AG09309 (cell line): ENCODE measurements at regions not wholly inside any gene's neighbourhood (a gene's known extent, or its start where the extent isn't known, plus 50 kb on each side); places are given as distances from the start of the nearest gene placed in this dataset.

Source experiments
- DNase-seq: peaks from one replicate; pipeline ENCODE4 v3.0.0-alpha.2; 2010; ENCODE audit warnings: low read depth
- H3K4me3 ChIP-seq: 2 replicates; pipeline ENCODE4 v1.5.1; 2011; ENCODE audit warnings: mild to moderate bottlenecking, low read depth, low read length, moderate library complexity; ENCODE audit not compliant: control insufficient read depth
- TF ChIP-seq, protein P1 (sequence below): IDR thresholded peaks from 2 replicates; pipeline ENCODE4 v1.5.1; 2011; ENCODE audit warnings: mild to moderate bottlenecking, low read depth, low read length, inconsistent platforms; ENCODE audit not compliant: insufficient read depth, control insufficient read depth; ENCODE audit errors: missing control alignments

DNA sequence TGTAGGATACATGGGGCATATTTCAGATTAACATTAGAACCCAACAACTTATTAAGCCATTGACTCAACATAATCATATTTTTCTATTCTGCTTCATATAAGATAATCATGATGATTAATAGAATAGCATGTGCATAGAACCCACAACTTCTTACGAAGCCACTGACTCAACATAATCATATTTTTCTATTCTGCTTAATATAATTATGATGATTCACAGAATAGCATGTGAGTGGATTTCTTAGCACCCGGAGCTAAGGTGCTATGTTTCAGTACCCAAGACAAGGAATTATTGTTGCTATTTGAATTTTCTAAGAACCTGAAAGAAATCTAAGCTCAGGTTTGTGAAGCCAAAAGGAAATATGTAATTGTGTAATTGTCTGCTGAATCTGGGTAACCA, 96.8 kb downstream of the TENT5A start:
- H3K4me3 ChIP-seq, result no peak overlapping the region
- TF ChIP-seq, protein P1, sequence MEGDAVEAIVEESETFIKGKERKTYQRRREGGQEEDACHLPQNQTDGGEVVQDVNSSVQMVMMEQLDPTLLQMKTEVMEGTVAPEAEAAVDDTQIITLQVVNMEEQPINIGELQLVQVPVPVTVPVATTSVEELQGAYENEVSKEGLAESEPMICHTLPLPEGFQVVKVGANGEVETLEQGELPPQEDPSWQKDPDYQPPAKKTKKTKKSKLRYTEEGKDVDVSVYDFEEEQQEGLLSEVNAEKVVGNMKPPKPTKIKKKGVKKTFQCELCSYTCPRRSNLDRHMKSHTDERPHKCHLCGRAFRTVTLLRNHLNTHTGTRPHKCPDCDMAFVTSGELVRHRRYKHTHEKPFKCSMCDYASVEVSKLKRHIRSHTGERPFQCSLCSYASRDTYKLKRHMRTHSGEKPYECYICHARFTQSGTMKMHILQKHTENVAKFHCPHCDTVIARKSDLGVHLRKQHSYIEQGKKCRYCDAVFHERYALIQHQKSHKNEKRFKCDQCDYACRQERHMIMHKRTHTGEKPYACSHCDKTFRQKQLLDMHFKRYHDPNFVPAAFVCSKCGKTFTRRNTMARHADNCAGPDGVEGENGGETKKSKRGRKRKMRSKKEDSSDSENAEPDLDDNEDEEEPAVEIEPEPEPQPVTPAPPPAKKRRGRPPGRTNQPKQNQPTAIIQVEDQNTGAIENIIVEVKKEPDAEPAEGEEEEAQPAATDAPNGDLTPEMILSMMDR, result no peak
- no peak for DNase-seq

DNA sequence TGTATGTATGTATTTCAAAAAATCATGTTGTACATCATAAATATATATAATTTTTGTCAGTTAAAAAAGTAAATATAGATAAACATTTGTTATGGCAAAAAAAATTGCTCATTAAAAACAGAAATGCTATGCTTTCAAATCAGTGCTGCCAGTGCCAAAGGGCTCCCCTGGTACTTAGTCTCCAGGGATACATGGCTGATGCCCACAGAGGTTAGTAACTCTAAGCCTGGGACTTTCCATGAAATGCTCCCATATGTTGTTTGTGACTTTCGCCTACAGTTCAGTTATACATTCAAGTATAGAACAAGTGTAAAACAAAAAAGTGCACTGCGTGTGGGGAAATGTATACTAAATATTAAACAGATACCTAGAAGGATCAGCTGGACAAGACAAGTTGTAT, 104.0 kb downstream of the TENT5A start:
- no peak overlapping the region for H3K4me3 ChIP-seq
- TF ChIP-seq, protein P1, result no peak
- no peak for DNase-seq

DNA sequence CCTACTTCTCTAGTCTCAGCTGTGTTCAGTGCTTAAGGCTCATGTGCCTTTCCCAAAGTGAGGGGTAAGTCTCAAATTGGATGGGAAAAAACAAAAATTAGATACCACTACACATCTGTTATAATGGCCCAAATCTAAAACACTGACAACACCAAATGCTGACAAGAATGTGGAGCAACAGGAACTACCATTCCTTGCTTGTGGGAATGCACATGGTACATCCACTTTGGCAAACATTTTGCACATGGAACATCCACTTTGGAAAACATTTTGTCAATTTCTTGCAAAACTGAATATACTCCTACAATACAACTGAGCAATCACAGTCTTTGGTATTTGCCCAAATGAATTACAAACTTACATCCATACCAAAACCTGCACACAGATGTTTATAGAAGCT, 109.3 kb downstream of the TENT5A start:
- no peak for DNase-seq
- TF ChIP-seq, protein P1, result no peak

DNA sequence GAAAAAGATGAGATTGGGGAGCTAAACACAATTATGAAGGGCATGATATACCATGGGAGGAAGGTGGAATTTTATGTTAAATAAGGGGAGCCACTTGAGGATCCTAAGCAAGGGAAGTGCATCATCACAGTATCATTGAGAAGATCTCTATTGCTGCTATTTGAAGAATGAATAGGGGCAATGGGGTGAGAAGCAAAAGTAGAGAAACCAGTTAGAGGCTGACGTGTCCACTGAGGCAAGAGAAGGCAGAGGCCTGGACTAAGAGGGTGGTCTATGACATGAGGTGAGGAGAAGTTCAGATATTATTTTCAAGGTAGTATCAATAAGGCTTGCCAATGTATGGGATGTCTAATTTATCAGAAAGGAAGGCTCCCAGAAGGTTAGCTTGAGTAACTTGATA, 111.6 kb downstream of the TENT5A start:
- TF ChIP-seq, protein P1, result no peak
- DNase-seq, result no peak
- H3K4me3 ChIP-seq, result no peak overlapping the region

More for the DNA sequence above, 109.3 kb downstream of the TENT5A start:
- no peak overlapping the region for H3K4me3 ChIP-seq

DNA sequence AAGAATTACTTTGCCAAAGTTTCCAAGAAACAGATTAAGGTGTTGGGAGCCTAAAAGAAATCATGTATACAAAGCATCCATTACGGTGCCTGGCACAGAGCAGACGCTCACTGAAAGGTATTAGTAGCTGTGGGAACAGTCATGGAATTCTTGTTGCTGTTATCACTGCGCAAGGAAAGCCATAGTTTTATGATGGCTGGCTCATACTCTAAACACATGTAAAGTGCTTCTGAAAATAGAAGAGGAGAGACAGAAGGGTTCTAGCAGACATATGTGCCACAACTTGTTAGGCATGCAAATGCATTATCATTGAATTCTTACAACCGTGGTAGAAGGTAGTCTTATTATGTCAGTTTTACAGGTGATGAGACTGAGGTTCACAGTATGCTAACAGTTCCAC, 112.4 kb downstream of the TENT5A start:
- TF ChIP-seq, protein P1, result no peak
- DNase-seq, result no peak

DNA sequence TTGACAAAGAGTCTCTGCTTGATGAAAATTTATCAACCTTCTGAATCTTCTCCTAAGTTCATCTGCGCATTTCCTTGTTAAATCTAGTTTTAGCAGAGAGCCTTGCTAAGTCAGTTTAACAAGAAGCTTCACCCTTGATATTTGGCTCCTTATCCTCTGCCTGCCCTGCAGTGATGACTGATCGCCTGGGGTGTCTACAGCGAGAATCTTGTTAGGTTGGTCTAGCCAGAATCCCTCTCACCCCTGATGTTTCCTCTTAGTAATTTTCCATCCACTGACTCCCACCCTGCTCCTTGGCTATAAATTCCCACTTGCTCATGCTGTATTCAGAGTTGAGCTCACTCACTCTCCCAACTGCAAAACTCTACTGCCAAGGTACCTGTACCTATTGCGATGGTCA, 114.1 kb downstream of the TENT5A start:
- no peak for DNase-seq
- no peak overlapping the region for H3K4me3 ChIP-seq

More for the DNA sequence above, 112.4 kb downstream of the TENT5A start:
- no peak overlapping the region for H3K4me3 ChIP-seq

More for the DNA sequence above, 114.1 kb downstream of the TENT5A start:
- TF ChIP-seq, protein P1, result no peak
